DND-41 (cell line): ENCODE measurements at regions not wholly inside any gene's neighbourhood (a gene's known extent, or its start where the extent isn't known, plus 50 kb on each side); places are given as distances from the start of the nearest gene placed in this dataset.

Experiments used
- EZH2 ChIP-seq: IDR thresholded peaks from 3 replicates; pipeline ENCODE4 v1.6.1; 2012; ENCODE audit warnings: borderline replicate concordance, low read depth, mild to moderate bottlenecking, moderate library complexity, low read length, inconsistent platforms; ENCODE audit not compliant: severe bottlenecking
- TF ChIP-seq, protein P1 (sequence below): IDR thresholded peaks from 2 replicates; pipeline ENCODE4 v1.5.1; 2012; ENCODE audit warnings: borderline replicate concordance, low read length, moderate library complexity, mild to moderate bottlenecking; ENCODE audit not compliant: poor library complexity, severe bottlenecking; ENCODE audit errors: extremely low read depth

DNA sequence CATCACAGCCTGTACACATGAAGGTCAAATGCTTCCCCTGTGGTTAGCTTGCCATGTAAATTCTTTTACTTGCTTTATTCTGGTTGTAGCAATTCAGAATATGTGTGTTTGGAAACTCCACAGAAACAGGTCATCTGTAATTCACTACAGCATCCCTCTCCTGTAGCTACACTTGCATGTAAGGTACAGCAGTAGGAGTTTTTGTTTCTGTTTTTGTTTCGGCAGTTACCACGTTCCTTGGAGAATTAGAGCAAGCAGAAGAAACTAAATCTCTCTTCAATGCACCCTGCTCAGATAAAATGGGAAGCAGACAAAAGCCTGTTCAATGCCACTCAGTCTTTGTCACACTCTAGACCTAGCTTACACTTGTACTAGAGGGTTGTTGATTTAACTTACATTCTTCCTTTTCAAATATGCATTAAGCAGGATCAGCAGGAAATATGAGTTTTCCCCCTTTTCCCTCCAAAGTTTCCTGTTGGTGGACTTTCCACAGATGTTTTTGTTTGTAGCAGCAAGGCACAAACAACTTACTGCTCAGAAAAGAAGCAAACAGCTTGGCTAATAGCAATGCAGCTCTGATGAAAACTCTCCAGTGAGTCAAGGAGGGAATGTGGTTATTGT, 80.9 kb downstream of the YIPF5 start:
- TF ChIP-seq, protein P1, sequence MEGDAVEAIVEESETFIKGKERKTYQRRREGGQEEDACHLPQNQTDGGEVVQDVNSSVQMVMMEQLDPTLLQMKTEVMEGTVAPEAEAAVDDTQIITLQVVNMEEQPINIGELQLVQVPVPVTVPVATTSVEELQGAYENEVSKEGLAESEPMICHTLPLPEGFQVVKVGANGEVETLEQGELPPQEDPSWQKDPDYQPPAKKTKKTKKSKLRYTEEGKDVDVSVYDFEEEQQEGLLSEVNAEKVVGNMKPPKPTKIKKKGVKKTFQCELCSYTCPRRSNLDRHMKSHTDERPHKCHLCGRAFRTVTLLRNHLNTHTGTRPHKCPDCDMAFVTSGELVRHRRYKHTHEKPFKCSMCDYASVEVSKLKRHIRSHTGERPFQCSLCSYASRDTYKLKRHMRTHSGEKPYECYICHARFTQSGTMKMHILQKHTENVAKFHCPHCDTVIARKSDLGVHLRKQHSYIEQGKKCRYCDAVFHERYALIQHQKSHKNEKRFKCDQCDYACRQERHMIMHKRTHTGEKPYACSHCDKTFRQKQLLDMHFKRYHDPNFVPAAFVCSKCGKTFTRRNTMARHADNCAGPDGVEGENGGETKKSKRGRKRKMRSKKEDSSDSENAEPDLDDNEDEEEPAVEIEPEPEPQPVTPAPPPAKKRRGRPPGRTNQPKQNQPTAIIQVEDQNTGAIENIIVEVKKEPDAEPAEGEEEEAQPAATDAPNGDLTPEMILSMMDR: no peak
- no peak for TF ChIP-seq EZH2
